Fibroblast of mammary gland (primary cell): ENCODE measurements at regions not wholly inside any gene's neighbourhood (a gene's known extent, or its start where the extent isn't known, plus 50 kb on each side); places are given as distances from the start of the nearest gene placed in this dataset.

Experiments
- DNase-seq: peaks from one replicate; pipeline ENCODE4 v3.0.0-alpha.2; 2010; ENCODE audit warnings: low read depth
- H3K4me3 ChIP-seq: 2 replicates; pipeline ENCODE4 v1.5.1; 2011; ENCODE audit warnings: low read depth, mild to moderate bottlenecking, low read length, moderate library complexity; ENCODE audit not compliant: control insufficient read depth
- TF ChIP-seq, protein P1 (sequence below): conservative IDR thresholded peaks from 2 replicates; pipeline ENCODE4 v1.5.1; 2011; ENCODE audit warnings: low read depth, low read length, inconsistent platforms; ENCODE audit not compliant: control insufficient read depth, insufficient read depth

DNA sequence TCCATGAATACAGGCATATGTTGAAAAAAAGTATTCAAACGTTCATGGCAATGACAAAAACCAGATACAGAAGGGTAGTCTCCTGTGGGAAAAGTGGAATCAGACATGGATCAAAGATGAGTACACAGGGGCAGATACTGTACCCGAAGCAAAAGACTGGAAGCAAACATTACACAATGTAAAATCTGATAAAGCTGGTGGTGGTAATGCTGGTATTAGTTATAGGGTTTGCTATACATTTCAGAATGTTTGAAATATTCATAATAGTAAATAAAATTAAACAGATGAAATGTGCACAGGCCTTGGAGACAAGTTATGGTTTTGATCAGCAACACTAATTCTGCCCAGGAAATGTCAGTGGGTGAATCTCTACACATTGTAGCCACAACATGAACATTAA lies 607.6 kb downstream of the SOX6 start:
- TF ChIP-seq, protein P1, sequence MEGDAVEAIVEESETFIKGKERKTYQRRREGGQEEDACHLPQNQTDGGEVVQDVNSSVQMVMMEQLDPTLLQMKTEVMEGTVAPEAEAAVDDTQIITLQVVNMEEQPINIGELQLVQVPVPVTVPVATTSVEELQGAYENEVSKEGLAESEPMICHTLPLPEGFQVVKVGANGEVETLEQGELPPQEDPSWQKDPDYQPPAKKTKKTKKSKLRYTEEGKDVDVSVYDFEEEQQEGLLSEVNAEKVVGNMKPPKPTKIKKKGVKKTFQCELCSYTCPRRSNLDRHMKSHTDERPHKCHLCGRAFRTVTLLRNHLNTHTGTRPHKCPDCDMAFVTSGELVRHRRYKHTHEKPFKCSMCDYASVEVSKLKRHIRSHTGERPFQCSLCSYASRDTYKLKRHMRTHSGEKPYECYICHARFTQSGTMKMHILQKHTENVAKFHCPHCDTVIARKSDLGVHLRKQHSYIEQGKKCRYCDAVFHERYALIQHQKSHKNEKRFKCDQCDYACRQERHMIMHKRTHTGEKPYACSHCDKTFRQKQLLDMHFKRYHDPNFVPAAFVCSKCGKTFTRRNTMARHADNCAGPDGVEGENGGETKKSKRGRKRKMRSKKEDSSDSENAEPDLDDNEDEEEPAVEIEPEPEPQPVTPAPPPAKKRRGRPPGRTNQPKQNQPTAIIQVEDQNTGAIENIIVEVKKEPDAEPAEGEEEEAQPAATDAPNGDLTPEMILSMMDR, result no peak
- DNase-seq, result no peak
- H3K4me3 ChIP-seq, result no peak overlapping the region

DNA sequence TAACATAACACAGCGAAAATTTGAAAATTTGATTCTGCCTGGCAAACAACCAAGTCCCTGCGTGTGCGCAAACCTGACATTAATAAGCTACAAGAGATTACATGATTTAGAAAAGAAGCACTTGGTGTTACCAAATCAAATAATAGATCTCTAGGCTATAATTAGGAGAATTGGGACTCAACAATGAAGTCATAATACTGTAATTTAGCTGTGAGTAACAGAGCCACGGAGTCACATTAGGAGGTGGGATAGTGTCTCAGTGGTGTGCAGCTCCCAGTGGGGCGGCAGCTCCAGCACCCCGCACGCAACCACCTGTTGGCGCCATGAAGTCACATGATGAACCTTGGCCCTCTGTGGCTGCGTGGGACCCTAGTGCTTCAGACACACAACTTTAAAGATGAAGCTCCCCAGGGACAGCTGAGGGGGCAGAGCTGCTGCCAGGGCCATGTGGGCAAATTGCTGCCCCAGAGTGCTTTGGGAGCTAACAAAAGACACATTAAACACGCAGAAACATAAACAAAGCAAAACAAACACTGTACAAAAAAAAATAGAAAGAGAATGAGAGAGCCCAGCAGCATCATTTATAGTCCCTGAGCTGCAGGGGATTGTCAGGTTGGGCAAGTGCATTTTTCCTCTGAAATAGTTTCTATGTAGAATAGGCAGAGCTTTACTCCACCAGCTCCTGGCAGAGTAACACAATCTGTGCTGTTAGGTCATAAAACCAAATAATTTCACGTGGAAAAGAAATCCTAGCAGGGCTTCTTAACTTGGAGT lies 605.6 kb downstream of the SOX6 start:
- no peak for DNase-seq
- TF ChIP-seq, protein P1, result no peak
- no peak overlapping the region for H3K4me3 ChIP-seq

DNA sequence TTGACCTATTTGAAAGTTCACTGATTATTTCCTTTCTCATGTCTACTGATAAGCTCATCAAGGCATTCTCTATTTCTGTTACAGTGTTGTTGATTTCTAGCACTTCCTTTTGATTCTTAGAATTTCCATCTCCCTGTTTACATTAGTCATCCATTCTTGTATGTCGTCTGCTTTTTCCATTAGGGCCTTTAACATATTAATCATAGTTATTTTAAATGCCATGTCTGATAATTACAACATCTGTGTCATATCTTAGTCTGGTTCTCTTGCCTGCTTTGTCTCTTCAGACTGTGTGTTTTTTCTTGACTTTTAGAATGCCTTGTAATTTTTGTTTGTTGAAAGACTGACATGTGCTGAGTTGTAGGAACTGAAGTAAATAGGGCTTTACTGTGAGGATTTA lies 602.1 kb downstream of the SOX6 start:
- no peak overlapping the region for H3K4me3 ChIP-seq
- TF ChIP-seq, protein P1, result no peak
- no peak for DNase-seq

DNA sequence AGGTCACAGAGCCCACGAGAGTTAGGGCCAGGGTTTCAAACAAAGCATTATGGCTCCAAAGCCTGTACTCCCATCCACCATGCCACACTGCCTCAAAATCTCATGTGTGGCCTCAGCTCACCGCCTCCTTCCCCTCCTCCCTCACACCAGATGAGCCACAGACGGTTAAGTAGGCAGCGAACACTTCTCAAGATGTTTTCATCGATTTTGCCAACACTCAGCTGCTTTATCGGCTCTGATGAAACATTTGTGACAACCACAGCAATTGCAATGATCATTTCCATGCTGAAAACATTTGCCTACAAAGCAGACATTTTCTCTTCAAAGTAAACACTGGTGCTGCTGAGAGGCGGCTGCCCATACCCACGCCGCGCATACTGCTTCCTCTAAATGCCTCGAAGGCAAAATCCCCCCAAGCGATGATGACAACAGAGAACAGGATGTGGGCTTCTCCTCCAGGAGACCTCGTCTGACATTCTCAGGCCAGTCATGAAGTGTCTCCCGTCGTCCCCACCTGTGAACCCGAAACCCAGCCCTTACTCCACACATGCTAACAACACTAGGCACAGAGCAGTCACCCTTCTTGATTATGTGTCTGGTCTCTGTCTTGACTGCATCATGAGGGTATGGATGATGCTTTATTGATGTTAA lies 599.2 kb downstream of the SOX6 start:
- TF ChIP-seq, protein P1, result no peak
- no peak for DNase-seq
- no peak overlapping the region for H3K4me3 ChIP-seq

DNA sequence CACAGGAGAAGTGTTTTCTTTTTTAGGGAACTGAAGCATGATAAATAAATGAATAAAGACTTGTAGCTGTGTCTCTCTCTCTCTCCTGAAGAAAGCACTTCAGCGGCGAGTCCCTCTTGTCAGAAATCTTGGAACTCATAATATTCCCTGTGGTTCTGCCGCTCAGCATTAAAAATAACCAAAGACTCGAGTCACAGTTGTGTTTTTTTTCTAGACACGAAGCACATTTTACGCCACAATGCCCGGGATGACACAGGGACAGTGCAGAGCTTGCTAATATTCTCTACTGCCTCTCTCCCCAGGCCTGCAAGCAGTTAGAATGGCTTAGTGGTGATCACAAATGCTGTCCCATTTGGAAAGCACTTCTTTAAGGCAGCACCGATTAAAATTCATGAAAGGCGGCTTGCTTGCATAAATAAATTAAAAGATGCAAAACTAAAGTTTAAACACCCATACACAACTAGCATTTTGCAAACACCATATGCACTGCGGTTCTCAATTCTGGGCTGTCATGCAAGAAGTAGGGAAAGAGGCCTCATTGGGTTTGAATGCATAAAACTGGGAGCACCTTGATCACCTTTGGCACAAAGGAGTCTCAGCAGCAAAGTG lies 597.4 kb downstream of the SOX6 start:
- H3K4me3 ChIP-seq, result no peak overlapping the region
- TF ChIP-seq, protein P1, result no peak
- DNase-seq, result no peak

DNA sequence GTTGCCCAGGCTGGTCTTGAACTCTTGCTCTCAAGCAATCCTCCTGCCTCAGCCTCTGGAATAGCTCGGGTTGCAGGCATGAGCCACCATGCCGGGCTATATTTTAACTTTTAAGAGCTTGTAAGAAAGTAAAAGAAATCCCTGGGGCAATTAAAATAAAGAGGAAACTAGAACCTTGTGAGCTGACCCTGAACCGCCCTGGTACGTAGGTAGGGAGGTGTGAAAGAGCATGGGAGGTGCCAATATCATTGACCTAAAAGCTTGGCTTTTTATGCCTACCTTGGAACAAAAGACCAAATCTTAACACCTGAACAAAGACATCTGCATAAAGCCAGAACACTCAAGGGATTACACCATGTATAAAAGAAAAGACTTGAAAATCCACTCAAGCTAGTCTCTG lies 595.1 kb downstream of the SOX6 start:
- no peak overlapping the region for H3K4me3 ChIP-seq
- TF ChIP-seq, protein P1, result no peak
- no peak for DNase-seq
